ENCODE measurements at regions not wholly inside any gene's neighbourhood (a gene's known extent, or its start where the extent isn't known, plus 50 kb on each side); places are given as distances from the start of the nearest gene placed in this dataset.

DNA sequence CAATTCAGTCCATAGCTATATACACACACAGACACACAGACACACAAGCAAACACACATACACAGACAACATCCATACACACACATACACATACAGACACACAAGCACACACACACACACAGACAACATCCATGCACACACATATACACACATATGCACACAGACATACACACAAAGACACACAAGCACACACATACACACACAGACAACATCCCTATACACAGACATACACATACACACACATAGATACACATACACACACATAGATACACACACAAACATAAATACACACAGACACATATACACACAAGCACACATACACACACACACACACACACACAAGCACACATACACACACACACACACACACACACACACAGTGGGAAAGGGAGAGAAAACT lies 254.8 kb downstream of the VRK1 start:
- no peak for ATAC-seq (ENCODE audit: low read depth)

More for the DNA sequence above, 254.8 kb downstream of the VRK1 start:
- CTCF ChIA-PET: no interaction called here
- Histone ChIP-seq H4K91ac (ENCODE audit: insufficient read depth, low read depth, low read length) (no peak overlapping the region), H3K36me3 (ENCODE audit: control insufficient read depth, insufficient read depth, low read length) (no peaks in the 10 kb centered on the region), H2BK120ac (ENCODE audit: low read depth, low read length) (no peak overlapping the region), H2AFZ (replicated peaks; ENCODE audit: low read length, poor library complexity) (no peak overlapping the region), H3K56ac (ENCODE audit: extremely low read depth, insufficient read depth, low read length) (no peak overlapping the region), H2AK9ac (replicated peaks; ENCODE audit: low read depth, low read length, poor library complexity) (no peak overlapping the region), H3K4me3 (ENCODE audit: insufficient read depth, low read depth, low read length) (no peak overlapping the region), H3K23ac (ENCODE audit: low read depth, low read length) (no peak overlapping the region), H2BK20ac (ENCODE audit: low read depth, low read length) (no peak overlapping the region), H4K8ac (ENCODE audit: low read depth in 2 of 2, low read length in 2 of 2) (no peak overlapping the region), H2BK5ac (ENCODE audit: low read depth, low read length, poor library complexity, severe bottlenecking) (peak overlapping the region; percentile 74), H3K18ac (ENCODE audit: low read depth, low read length) (no peak overlapping the region), H2BK15ac (ENCODE audit: low read depth, low read length) (no peak overlapping the region), H3K4me2 (ENCODE audit: low read depth, low read length) (no peak overlapping the region), H3K14ac (replicated peaks; ENCODE audit: low read depth, low read length) (no peak overlapping the region), H2AK5ac (ENCODE audit: low read depth, low read length) (no peak overlapping the region), H3K27ac (ENCODE audit: insufficient read depth, low read length) (no peak overlapping the region), H3K79me1 (ENCODE audit: low read depth in 1 of 2, low read length in 2 of 2) (no peaks in the 10 kb centered on the region), H3K9me3 (ENCODE audit: control insufficient read depth, insufficient read depth, low read length) (peaks cover 28% of the 10 kb centered on the region), H4K20me1 (ENCODE audit: insufficient read depth, low read length) (no peaks in the 10 kb centered on the region), H3K4me1 (ENCODE audit: control insufficient read depth, insufficient read depth, low read length) (no peaks in the 10 kb centered on the region), H4K5ac (ENCODE audit: low read depth, low read length) (no peak overlapping the region), H3K4ac (ENCODE audit: low read depth, low read length) (no peak overlapping the region), H3K9me1 (ENCODE audit: insufficient read depth, low read length) (no peaks in the 10 kb centered on the region), H3K9ac (ENCODE audit: low read depth, low read length) (no peak overlapping the region), H3K27me3 (ENCODE audit: control insufficient read depth, insufficient read depth, low read length) (no peaks in the 10 kb centered on the region)
- no TSS peak for BruUV-seq (replicated peaks)
- DNase-seq: no peak
- intact Hi-C loops (cut with micrococcal nuclease) (no loop called here), in situ Hi-C loops (cut with MboI; ENCODE audit: low sequenced_read_pairs) (no loop called here), dilution Hi-C loops (cut with HindIII; ENCODE audit: low sequenced_read_pairs, unreplicated experiment) (no loop called here)
- POLR2A ChIA-PET (ENCODE audit: unreplicated experiment): no interaction called here
- TF ChIP-seq, protein P1, sequence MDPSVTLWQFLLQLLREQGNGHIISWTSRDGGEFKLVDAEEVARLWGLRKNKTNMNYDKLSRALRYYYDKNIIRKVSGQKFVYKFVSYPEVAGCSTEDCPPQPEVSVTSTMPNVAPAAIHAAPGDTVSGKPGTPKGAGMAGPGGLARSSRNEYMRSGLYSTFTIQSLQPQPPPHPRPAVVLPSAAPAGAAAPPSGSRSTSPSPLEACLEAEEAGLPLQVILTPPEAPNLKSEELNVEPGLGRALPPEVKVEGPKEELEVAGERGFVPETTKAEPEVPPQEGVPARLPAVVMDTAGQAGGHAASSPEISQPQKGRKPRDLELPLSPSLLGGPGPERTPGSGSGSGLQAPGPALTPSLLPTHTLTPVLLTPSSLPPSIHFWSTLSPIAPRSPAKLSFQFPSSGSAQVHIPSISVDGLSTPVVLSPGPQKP (IDR thresholded peaks at IDR 0.05; ENCODE audit: borderline replicate concordance, low read depth, low read length): no peak
- TF ChIP-seq RCOR1 (IDR thresholded peaks at IDR 0.05; ENCODE audit: insufficient replicate concordance, low read length) (no peak), NFE2L2 (IDR thresholded peaks at IDR 0.05; ENCODE audit: low read depth, low read length) (no peak), POLR2A (IDR thresholded peaks at IDR 0.05; ENCODE audit: low read depth, low read length) (no peak), MAFK (IDR thresholded peaks at IDR 0.05; ENCODE audit: low read depth, low read length) (no peak), BHLHE40 (IDR thresholded peaks at IDR 0.05; ENCODE audit: low read depth, low read length) (no peak), FOS (IDR thresholded peaks at IDR 0.05; ENCODE audit: low read depth, low read length) (no peak), SMC3 (IDR thresholded peaks at IDR 0.05; ENCODE audit: low read depth, low read length) (no peak), CHD1 (IDR thresholded peaks at IDR 0.05; ENCODE audit: low read depth, low read length) (no peak), CEBPB (IDR thresholded peaks at IDR 0.05; ENCODE audit: low read depth, low read length) (no peak), MAZ (IDR thresholded peaks at IDR 0.05; ENCODE audit: borderline replicate concordance, low read depth, low read length) (no peak), RAD21 (IDR thresholded peaks at IDR 0.05; ENCODE audit: low read length) (no peak), RFX5 (IDR thresholded peaks at IDR 0.05; ENCODE audit: low read depth, low read length) (no peak), MXI1 (IDR thresholded peaks at IDR 0.05; ENCODE audit: borderline replicate concordance, low read depth, low read length) (no peak)
- TF ChIP-seq, protein P2, sequence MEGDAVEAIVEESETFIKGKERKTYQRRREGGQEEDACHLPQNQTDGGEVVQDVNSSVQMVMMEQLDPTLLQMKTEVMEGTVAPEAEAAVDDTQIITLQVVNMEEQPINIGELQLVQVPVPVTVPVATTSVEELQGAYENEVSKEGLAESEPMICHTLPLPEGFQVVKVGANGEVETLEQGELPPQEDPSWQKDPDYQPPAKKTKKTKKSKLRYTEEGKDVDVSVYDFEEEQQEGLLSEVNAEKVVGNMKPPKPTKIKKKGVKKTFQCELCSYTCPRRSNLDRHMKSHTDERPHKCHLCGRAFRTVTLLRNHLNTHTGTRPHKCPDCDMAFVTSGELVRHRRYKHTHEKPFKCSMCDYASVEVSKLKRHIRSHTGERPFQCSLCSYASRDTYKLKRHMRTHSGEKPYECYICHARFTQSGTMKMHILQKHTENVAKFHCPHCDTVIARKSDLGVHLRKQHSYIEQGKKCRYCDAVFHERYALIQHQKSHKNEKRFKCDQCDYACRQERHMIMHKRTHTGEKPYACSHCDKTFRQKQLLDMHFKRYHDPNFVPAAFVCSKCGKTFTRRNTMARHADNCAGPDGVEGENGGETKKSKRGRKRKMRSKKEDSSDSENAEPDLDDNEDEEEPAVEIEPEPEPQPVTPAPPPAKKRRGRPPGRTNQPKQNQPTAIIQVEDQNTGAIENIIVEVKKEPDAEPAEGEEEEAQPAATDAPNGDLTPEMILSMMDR (conservative IDR thresholded peaks at IDR 0.05; ENCODE audit: low read depth, low read length): no peak
- TF ChIP-seq, protein P3, sequence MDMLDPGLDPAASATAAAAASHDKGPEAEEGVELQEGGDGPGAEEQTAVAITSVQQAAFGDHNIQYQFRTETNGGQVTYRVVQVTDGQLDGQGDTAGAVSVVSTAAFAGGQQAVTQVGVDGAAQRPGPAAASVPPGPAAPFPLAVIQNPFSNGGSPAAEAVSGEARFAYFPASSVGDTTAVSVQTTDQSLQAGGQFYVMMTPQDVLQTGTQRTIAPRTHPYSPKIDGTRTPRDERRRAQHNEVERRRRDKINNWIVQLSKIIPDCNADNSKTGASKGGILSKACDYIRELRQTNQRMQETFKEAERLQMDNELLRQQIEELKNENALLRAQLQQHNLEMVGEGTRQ (IDR thresholded peaks at IDR 0.05; ENCODE audit: low read depth, low read length): no peak

All from IMR-90 (cell line).